Activated CD4-positive, alpha-beta memory T cell treated with anti-CD3 and anti-CD28 coated beads, Interleukin-2, amount 10 ng/mL, durations not matched to agents 7 days and 5 days (primary cell): ENCODE measurements at regions not wholly inside any gene's neighbourhood (a gene's known extent, or its start where the extent isn't known, plus 50 kb on each side); places are given as distances from the start of the nearest gene placed in this dataset.
A peak's percentile ranks its signal among the peaks of the same experiment; 100 is the strongest.

Experiments
- CTCF ChIA-PET: fragments of 350-600 bp; sonication (Branson Sonifier 250); formaldehyde crosslinking; loops from one replicate; lab custom pipeline; 2021; ENCODE audit warnings: antibody characterized with exemption, inconsistent platforms; lab: Charles Lee
- POLR2A ChIA-PET: fragments of 350-600 bp; sonication (Branson Sonifier 250); formaldehyde crosslinking; loops from one replicate; lab custom pipeline; 2021; ENCODE audit warnings: antibody characterized with exemption; lab: Charles Lee
- DNase-seq: peaks from one replicate; pipeline ENCODE4 v3.0.0-alpha.2; 2020
- H3K27ac Mint-ChIP-seq: one replicate; pipeline ENCODE4 v1.8.0; 2021; ENCODE audit warnings: mild to moderate bottlenecking, mixed read lengths
- H3K27me3 Mint-ChIP-seq: one replicate; pipeline ENCODE4 v1.8.0; 2021; ENCODE audit warnings: mixed read lengths
- H3K36me3 Mint-ChIP-seq: one replicate; pipeline ENCODE4 v1.8.0; 2021; ENCODE audit warnings: low read depth, mixed read lengths
- H3K4me1 Mint-ChIP-seq: one replicate; pipeline ENCODE4 v1.8.0; 2021; ENCODE audit warnings: mixed read lengths
- H3K4me3 Mint-ChIP-seq: one replicate; pipeline ENCODE4 v1.8.0; 2021; ENCODE audit warnings: mild to moderate bottlenecking, mixed read lengths
- H3K9me3 Mint-ChIP-seq: one replicate; pipeline ENCODE4 v1.8.0; 2021; ENCODE audit warnings: mixed read lengths

- no peaks in the 10 kb centered on the region for H3K27me3 Mint-ChIP-seq
- H3K9me3 Mint-ChIP-seq: no peaks in the 10 kb centered on the region
- peak; percentile 42 for DNase-seq
- ChIA-PET CTCF (interaction anchor here (1.0 to 1.2 kb wide), 2 partner anchors 24 to 440 kb away, joined by 3 read pairs; no protein-coding TSS in a partner anchor), POLR2A (interaction anchor here (1.0 kb wide), 1 partner anchor 10 kb away, joined by 3 read pairs; no protein-coding TSS in a partner anchor)
- no peaks in the 10 kb centered on the region for H3K36me3 Mint-ChIP-seq
- no peak overlapping the region for H3K27ac Mint-ChIP-seq
- peaks cover 42% of the 10 kb centered on the region for H3K4me1 Mint-ChIP-seq
- H3K4me3 Mint-ChIP-seq: no peak overlapping the region
Observed at GRCh38 chr6:6803180-6803977, 214.9 kb downstream of the LY86 start.

- Mint-ChIP-seq H3K27me3 (peaks cover 10% of the 10 kb centered on the region), H3K4me3 (no peak overlapping the region), H3K27ac (no peak overlapping the region), H3K4me1 (peaks cover 29% of the 10 kb centered on the region), H3K36me3 (no peaks in the 10 kb centered on the region), H3K9me3 (no peaks in the 10 kb centered on the region)
- POLR2A ChIA-PET: no interaction called here
- no peak for DNase-seq
- CTCF ChIA-PET: interaction anchor here (1.2 kb wide), 1 partner anchor 22 kb away, joined by 3 read pairs; no protein-coding TSS in a partner anchor
Observed at GRCh38 chr6:6804843-6805615, 216.5 kb downstream of the LY86 start.

GRCh38 chr6:6806844-6807518, 218.5 kb downstream of the LY86 start:
- H3K27ac Mint-ChIP-seq: no peak overlapping the region
- H3K4me3 Mint-ChIP-seq: no peak overlapping the region
- DNase-seq: no peak
- ChIA-PET CTCF (interaction anchor here (0.6 kb wide), 1 partner anchor 51 kb away, joined by 3 read pairs; no protein-coding TSS in a partner anchor), POLR2A (no interaction called here)
- no peaks in the 10 kb centered on the region for H3K9me3 Mint-ChIP-seq
- H3K4me1 Mint-ChIP-seq: peaks cover 37% of the 10 kb centered on the region
- H3K27me3 Mint-ChIP-seq: peaks cover 10% of the 10 kb centered on the region
- H3K36me3 Mint-ChIP-seq: no peaks in the 10 kb centered on the region

- no peak for DNase-seq
- POLR2A ChIA-PET: no interaction called here
- Mint-ChIP-seq H3K27me3 (peaks cover 11% of the 10 kb centered on the region), H3K4me3 (no peak overlapping the region), H3K9me3 (no peaks in the 10 kb centered on the region), H3K4me1 (peaks cover 33% of the 10 kb centered on the region), H3K36me3 (no peaks in the 10 kb centered on the region), H3K27ac (no peak overlapping the region)
- CTCF ChIA-PET: interaction anchor here (1.1 kb wide), 1 partner anchor 15 kb away, joined by 3 read pairs; no protein-coding TSS in a partner anchor
Observed at GRCh38 chr6:6808343-6808742, 219.8 kb downstream of the LY86 start.

GRCh38 chr6:6808915-6809314, 220.4 kb downstream of the LY86 start:
- no peak overlapping the region for H3K27ac Mint-ChIP-seq
- no peaks in the 10 kb centered on the region for H3K36me3 Mint-ChIP-seq
- DNase-seq: no peak
- no peaks in the 10 kb centered on the region for H3K9me3 Mint-ChIP-seq
- ChIA-PET POLR2A (interaction anchor here (0.8 kb wide), 1 partner anchor 15 kb away, joined by 3 read pairs; no protein-coding TSS in a partner anchor), CTCF (interaction anchor here (1.1 kb wide), 1 partner anchor 15 kb away, joined by 3 read pairs; no protein-coding TSS in a partner anchor)
- H3K27me3 Mint-ChIP-seq: peaks cover 11% of the 10 kb centered on the region
- H3K4me1 Mint-ChIP-seq: peaks cover 28% of the 10 kb centered on the region
- H3K4me3 Mint-ChIP-seq: no peak overlapping the region

GRCh38 chr6:6810727-6811126, 222.2 kb downstream of the LY86 start:
- CTCF ChIA-PET: no interaction called here
- Mint-ChIP-seq H3K4me3 (peak overlapping the region; percentile 71), H3K4me1 (peaks cover 29% of the 10 kb centered on the region), H3K27me3 (peaks cover 14% of the 10 kb centered on the region), H3K9me3 (no peaks in the 10 kb centered on the region), H3K27ac (no peak overlapping the region), H3K36me3 (no peaks in the 10 kb centered on the region)
- POLR2A ChIA-PET: interaction anchor here (0.9 to 1.2 kb wide), 3 partner anchors 11 to 60 kb away, joined by 3 read pairs; no protein-coding TSS in a partner anchor
- no peak for DNase-seq

- CTCF ChIA-PET: no interaction called here
- H3K9me3 Mint-ChIP-seq: no peaks in the 10 kb centered on the region
- DNase-seq: peak; percentile 37
Observed at GRCh38 chr6:6811128-6812009, 222.8 kb downstream of the LY86 start.

GRCh38 chr6:6812427-6812826, 223.9 kb downstream of the LY86 start:
- POLR2A ChIA-PET: no interaction called here
- no peak for DNase-seq
- H3K4me1 Mint-ChIP-seq: peaks cover 29% of the 10 kb centered on the region

More at GRCh38 chr6:6811128-6812009, 222.8 kb downstream of the LY86 start:
- H3K4me1 Mint-ChIP-seq: peaks cover 29% of the 10 kb centered on the region
- POLR2A ChIA-PET: interaction anchor here (0.9 to 1.2 kb wide), 3 partner anchors 12 to 61 kb away, joined by 3 read pairs; no protein-coding TSS in a partner anchor
- no peaks in the 10 kb centered on the region for H3K36me3 Mint-ChIP-seq
- peaks cover 14% of the 10 kb centered on the region for H3K27me3 Mint-ChIP-seq
- peak overlapping the region; percentile 67 for H3K27ac Mint-ChIP-seq
- peak overlapping the region; percentile 71 for H3K4me3 Mint-ChIP-seq

GRCh38 chr6:6815732-6816131, 227.2 kb downstream of the LY86 start:
- CTCF ChIA-PET: no interaction called here

More at GRCh38 chr6:6812427-6812826, 223.9 kb downstream of the LY86 start:
- Mint-ChIP-seq H3K9me3 (no peaks in the 10 kb centered on the region), H3K27ac (no peak overlapping the region), H3K4me3 (no peak overlapping the region), H3K36me3 (no peaks in the 10 kb centered on the region), H3K27me3 (peaks cover 14% of the 10 kb centered on the region)
- CTCF ChIA-PET: no interaction called here

GRCh38 chr6:6816716-6817115, 228.2 kb downstream of the LY86 start:
- Mint-ChIP-seq H3K27me3 (peaks cover 15% of the 10 kb centered on the region), H3K27ac (no peak overlapping the region), H3K9me3 (no peaks in the 10 kb centered on the region), H3K4me3 (no peak overlapping the region), H3K36me3 (no peaks in the 10 kb centered on the region), H3K4me1 (peaks cover 12% of the 10 kb centered on the region)
- DNase-seq: no peak
- POLR2A ChIA-PET: no interaction called here
- CTCF ChIA-PET: no interaction called here

More at GRCh38 chr6:6815732-6816131, 227.2 kb downstream of the LY86 start:
- POLR2A ChIA-PET: no interaction called here
- DNase-seq: no peak
- no peaks in the 10 kb centered on the region for H3K36me3 Mint-ChIP-seq
- no peak overlapping the region for H3K4me3 Mint-ChIP-seq
- no peak overlapping the region for H3K27ac Mint-ChIP-seq
- H3K4me1 Mint-ChIP-seq: peaks cover 22% of the 10 kb centered on the region
- no peaks in the 10 kb centered on the region for H3K9me3 Mint-ChIP-seq
- H3K27me3 Mint-ChIP-seq: peaks cover 15% of the 10 kb centered on the region

GRCh38 chr6:6818078-6818639, 229.6 kb downstream of the LY86 start:
- peaks cover 17% of the 10 kb centered on the region for H3K27me3 Mint-ChIP-seq
- no peaks in the 10 kb centered on the region for H3K36me3 Mint-ChIP-seq
- H3K4me1 Mint-ChIP-seq: peaks cover 6% of the 10 kb centered on the region
- ChIA-PET CTCF (no interaction called here), POLR2A (no interaction called here)
- no peak for DNase-seq
- no peak overlapping the region for H3K4me3 Mint-ChIP-seq
- no peaks in the 10 kb centered on the region for H3K9me3 Mint-ChIP-seq
- no peak overlapping the region for H3K27ac Mint-ChIP-seq
